ENCODE measurements at regions not wholly inside any gene's neighbourhood (a gene's known extent, or its start where the extent isn't known, plus 50 kb on each side); places are given as distances from the start of the nearest gene placed in this dataset.

DNA sequence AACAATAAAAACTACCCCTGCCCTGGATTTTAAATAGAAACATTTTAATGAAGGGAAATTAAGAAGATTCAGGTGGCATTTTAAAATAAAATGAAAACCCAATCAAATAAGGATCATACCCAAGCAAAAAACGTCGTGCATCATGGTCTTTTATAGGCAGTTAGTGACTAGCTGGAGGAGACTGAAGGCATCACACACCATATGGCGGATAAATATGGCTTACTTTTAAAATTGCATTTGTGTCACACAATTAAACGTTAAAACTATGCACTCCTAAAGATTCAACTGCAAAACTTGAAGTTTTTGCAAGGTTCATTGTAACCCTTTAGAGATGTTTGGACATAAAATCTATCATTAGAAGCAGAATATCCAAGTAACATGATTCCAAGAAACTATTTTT lies 200.1 kb upstream of the NRG3 start:
- no CpG with 5 or more reads among the region's 4 CpGs for whole genome bisulfite sequencing (ENCODE audit: insufficient coverage)
- CTCF ChIA-PET, result no interaction called here
- no peak for DNase-seq
- no peak overlapping the region for H3K4me2 ChIP-seq (replicated peaks; ENCODE audit: low read depth, low read length, poor library complexity, severe bottlenecking)
- TF ChIP-seq, protein P1, sequence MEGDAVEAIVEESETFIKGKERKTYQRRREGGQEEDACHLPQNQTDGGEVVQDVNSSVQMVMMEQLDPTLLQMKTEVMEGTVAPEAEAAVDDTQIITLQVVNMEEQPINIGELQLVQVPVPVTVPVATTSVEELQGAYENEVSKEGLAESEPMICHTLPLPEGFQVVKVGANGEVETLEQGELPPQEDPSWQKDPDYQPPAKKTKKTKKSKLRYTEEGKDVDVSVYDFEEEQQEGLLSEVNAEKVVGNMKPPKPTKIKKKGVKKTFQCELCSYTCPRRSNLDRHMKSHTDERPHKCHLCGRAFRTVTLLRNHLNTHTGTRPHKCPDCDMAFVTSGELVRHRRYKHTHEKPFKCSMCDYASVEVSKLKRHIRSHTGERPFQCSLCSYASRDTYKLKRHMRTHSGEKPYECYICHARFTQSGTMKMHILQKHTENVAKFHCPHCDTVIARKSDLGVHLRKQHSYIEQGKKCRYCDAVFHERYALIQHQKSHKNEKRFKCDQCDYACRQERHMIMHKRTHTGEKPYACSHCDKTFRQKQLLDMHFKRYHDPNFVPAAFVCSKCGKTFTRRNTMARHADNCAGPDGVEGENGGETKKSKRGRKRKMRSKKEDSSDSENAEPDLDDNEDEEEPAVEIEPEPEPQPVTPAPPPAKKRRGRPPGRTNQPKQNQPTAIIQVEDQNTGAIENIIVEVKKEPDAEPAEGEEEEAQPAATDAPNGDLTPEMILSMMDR (IDR thresholded peaks at IDR 0.05), result no peak
- no peak for TF ChIP-seq EZH2 (IDR thresholded peaks at IDR 0.05; ENCODE audit: borderline replicate concordance, insufficient read depth, low read depth, low read length, poor library complexity, severe bottlenecking)
- no peak overlapping the region for H2AFZ ChIP-seq (ENCODE audit: insufficient read depth, low read depth, low read length, poor library complexity, severe bottlenecking)
- H3K79me2 ChIP-seq (ENCODE audit: control insufficient read depth, insufficient read depth, low read length), result no peaks in the 10 kb centered on the region
- H3K4me3 ChIP-seq (ENCODE audit: control extremely low read depth in 1 of 5, extremely low read depth in 1 of 5, insufficient read depth in 1 of 5, low read depth in 2 of 5, low read length in 4 of 5), result no peak overlapping the region
- H3K4me1 Mint-ChIP-seq, result no peaks in the 10 kb centered on the region
- H3K36me3 ChIP-seq (replicated peaks in 1 of 2; ENCODE audit: control extremely low read depth in 1 of 2, control insufficient read depth in 1 of 2, extremely low read depth in 1 of 2, insufficient read depth in 2 of 2, low read length in 1 of 2), result no peaks in the 10 kb centered on the region
- H3K27ac ChIP-seq (ENCODE audit: low read length in 2 of 2), result no peak overlapping the region
- H3K9me3 Mint-ChIP-seq (ENCODE audit: insufficient read depth), result no peaks in the 10 kb centered on the region
- H3K27me3 Mint-ChIP-seq, result no peaks in the 10 kb centered on the region
- POLR2A ChIA-PET, result no interaction called here
- no peak overlapping the region for H3K4me3 Mint-ChIP-seq
- H3K27ac Mint-ChIP-seq, result no peak overlapping the region
- H3K27me3 ChIP-seq (replicated peaks in 1 of 4; ENCODE audit: control extremely low read depth in 1 of 4, control insufficient read depth in 3 of 4, insufficient read depth in 4 of 4, low read length in 3 of 4), result no peaks in the 10 kb centered on the region
- ATAC-seq (ENCODE audit: low read depth), result no peak
- H3K9ac ChIP-seq (ENCODE audit: low read length), result no peak overlapping the region
- peaks cover 0 to 2% (median 0%) of the 10 kb centered on the region in 3 donors for H3K9me3 ChIP-seq (ENCODE audit: control extremely low read depth in 1 of 3, control insufficient read depth in 2 of 3, insufficient read depth in 1 of 3, low read length in 2 of 3)
- intact Hi-C loops (cut with micrococcal nuclease), result no loop called here
- H3K4me1 ChIP-seq (ENCODE audit: control insufficient read depth in 2 of 2, insufficient read depth in 2 of 2, low read length in 2 of 2), result no peaks in the 10 kb centered on the region
- H4K20me1 ChIP-seq (ENCODE audit: control insufficient read depth, insufficient read depth, low read length, poor library complexity, severe bottlenecking), result no peaks in the 10 kb centered on the region

DNA sequence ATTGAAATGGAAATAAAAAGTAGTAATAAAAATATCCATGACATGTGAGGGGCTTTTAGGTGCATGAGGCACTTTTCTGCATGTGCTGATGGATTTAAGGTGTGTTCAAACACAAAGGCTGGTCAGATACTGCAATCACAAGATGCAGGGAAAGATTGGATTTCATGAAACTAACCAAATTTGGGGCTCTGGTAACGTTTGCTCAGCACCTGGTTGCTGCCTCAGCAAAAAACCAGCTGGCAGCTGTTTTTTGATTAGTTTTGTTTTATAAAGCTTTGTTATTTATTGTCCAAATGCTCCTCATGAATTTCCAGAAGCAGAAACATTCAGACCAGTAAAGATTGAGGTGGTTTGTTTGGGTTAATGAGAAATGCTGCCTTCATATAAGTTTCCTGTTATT lies 195.7 kb upstream of the NRG3 start:
- WGBS (ENCODE audit: insufficient coverage), result 57% methylated on average over 1 of the region's 1 CpG

More for the DNA sequence above, 195.7 kb upstream of the NRG3 start:
- no peak overlapping the region for H3K4me3 Mint-ChIP-seq
- CTCF ChIA-PET, result no interaction called here
- DNase-seq (no peak), ATAC-seq (ENCODE audit: low read depth) (no peak)
- POLR2A ChIA-PET, result no interaction called here
- H3K9me3 Mint-ChIP-seq (ENCODE audit: insufficient read depth), result no peaks in the 10 kb centered on the region
- Histone ChIP-seq H3K9ac (ENCODE audit: low read length) (no peak overlapping the region), H3K27ac (ENCODE audit: low read length in 2 of 2) (no peak overlapping the region), H3K4me2 (replicated peaks; ENCODE audit: low read depth, low read length, poor library complexity, severe bottlenecking) (no peak overlapping the region), H3K79me2 (ENCODE audit: control insufficient read depth, insufficient read depth, low read length) (no peaks in the 10 kb centered on the region), H3K9me3 (ENCODE audit: control extremely low read depth in 1 of 3, control insufficient read depth in 2 of 3, insufficient read depth in 1 of 3, low read length in 2 of 3) (no peaks in the 10 kb centered on the region), H2AFZ (ENCODE audit: insufficient read depth, low read depth, low read length, poor library complexity, severe bottlenecking) (no peak overlapping the region), H3K4me1 (ENCODE audit: control insufficient read depth in 2 of 2, insufficient read depth in 2 of 2, low read length in 2 of 2) (no peaks in the 10 kb centered on the region), H4K20me1 (ENCODE audit: control insufficient read depth, insufficient read depth, low read length, poor library complexity, severe bottlenecking) (no peaks in the 10 kb centered on the region), H3K27me3 (replicated peaks in 1 of 4; ENCODE audit: control extremely low read depth in 1 of 4, control insufficient read depth in 3 of 4, insufficient read depth in 4 of 4, low read length in 3 of 4) (no peaks in the 10 kb centered on the region), H3K36me3 (replicated peaks in 1 of 2; ENCODE audit: control extremely low read depth in 1 of 2, control insufficient read depth in 1 of 2, extremely low read depth in 1 of 2, insufficient read depth in 2 of 2, low read length in 1 of 2) (no peaks in the 10 kb centered on the region), H3K4me3 (ENCODE audit: control extremely low read depth in 1 of 5, extremely low read depth in 1 of 5, insufficient read depth in 1 of 5, low read depth in 2 of 5, low read length in 4 of 5) (no peak overlapping the region)
- no peaks in the 10 kb centered on the region for H3K4me1 Mint-ChIP-seq
- no peak for TF ChIP-seq EZH2 (IDR thresholded peaks at IDR 0.05; ENCODE audit: borderline replicate concordance, insufficient read depth, low read depth, low read length, poor library complexity, severe bottlenecking)
- TF ChIP-seq, protein P1 (IDR thresholded peaks at IDR 0.05), result no peak
- H3K27me3 Mint-ChIP-seq, result no peaks in the 10 kb centered on the region
- intact Hi-C loops (cut with micrococcal nuclease), result no loop called here
- no peak overlapping the region for H3K27ac Mint-ChIP-seq

All from B cell (primary cell).